B cell (primary cell): ENCODE measurements at regions not wholly inside any gene's neighbourhood (a gene's known extent, or its start where the extent isn't known, plus 50 kb on each side); places are given as distances from the start of the nearest gene placed in this dataset.

ENCODE experiments used
- ATAC-seq: fragments of 200-7000 bp; cut with Tn5 transposase; one replicate; pipeline ENCODE4 v1.10.0; 2021; ENCODE audit warnings: low read depth, mild to moderate bottlenecking, moderate number of reproducible peaks, moderate library complexity
- CTCF ChIA-PET: fragments of 350-600 bp; sonication (Branson Sonifier 250); formaldehyde crosslinking; loops from one replicate; lab custom pipeline; 2021; ENCODE audit warnings: antibody characterized with exemption, inconsistent platforms; lab: Charles Lee
- POLR2A ChIA-PET: fragments of 350-600 bp; sonication (Branson Sonifier 250); formaldehyde crosslinking; loops from one replicate; lab custom pipeline; 2021; ENCODE audit warnings: antibody characterized with exemption; lab: Charles Lee
- DNase-seq: peaks from one replicate; pipeline ENCODE4 v3.0.0; 2013
- H2AFZ ChIP-seq: 2 replicates; pipeline ENCODE4 v1.6.1; 2012; ENCODE audit warnings: mild to moderate bottlenecking, low read depth, low read length; ENCODE audit not compliant: insufficient read depth, poor library complexity, severe bottlenecking
- H3K27ac ChIP-seq, 2 donors: 1 replicate in 1 of 2; 2 replicates in 1 of 2; pipeline ENCODE4 v1.5.1; 2012 to 2013; ENCODE audit warnings: low read length in 2 of 2, mild to moderate bottlenecking in 2 of 2, moderate library complexity in 1 of 2
- H3K27me3 ChIP-seq, 4 experiments: fragments of 200-600 bp in 1 of 4; sonication (generic) in 1 of 4; replicated peaks in 1 of 4; 1 replicate in 2 of 4; 2 replicates in 2 of 4; pipeline versions ENCODE4 v1.6.1 to v1.7.0; 2013 to 2016; ENCODE audit warnings: low read length in 3 of 4, mild to moderate bottlenecking in 2 of 4, mixed read lengths in 1 of 4, moderate library complexity in 1 of 4; ENCODE audit not compliant: insufficient read depth in 4 of 4, control insufficient read depth in 3 of 4; ENCODE audit errors: control extremely low read depth in 1 of 4
- H3K36me3 ChIP-seq, 2 experiments: replicated peaks in 1 of 2; 1 replicate in 1 of 2; 2 replicates in 1 of 2; pipeline versions ENCODE4 v1.6.1 to v1.7.1; 2013; ENCODE audit warnings: low read length in 1 of 2; ENCODE audit not compliant: insufficient read depth in 2 of 2, control insufficient read depth in 1 of 2; ENCODE audit errors: control extremely low read depth in 1 of 2, extremely low read depth in 1 of 2
- H3K4me1 ChIP-seq, 2 donors: fragments of 200-600 bp in 1 of 2; sonication (generic) in 1 of 2; 1 replicate in 1 of 2; 2 replicates in 1 of 2; pipeline versions ENCODE4 v1.5.1 to v1.6.1; 2013 to 2017; ENCODE audit warnings: low read length in 2 of 2; ENCODE audit not compliant: control insufficient read depth in 2 of 2, insufficient read depth in 2 of 2
- H3K4me2 ChIP-seq: replicated peaks from 2 replicates; pipeline ENCODE3; 2012; ENCODE audit warnings: mild to moderate bottlenecking, low read depth, low read length; ENCODE audit not compliant: poor library complexity, severe bottlenecking
- H3K4me3 ChIP-seq, 5 experiments: fragments of 200-600 bp in 1 of 5; sonication (generic) in 1 of 5; 1 replicate in 3 of 5; 2 replicates in 2 of 5; pipeline versions ENCODE4 v1.5.1 to v1.7.0; 2011 to 2016; ENCODE audit warnings: low read length in 4 of 5, mild to moderate bottlenecking in 4 of 5, low read depth in 2 of 5, control low read depth in 1 of 5, moderate library complexity in 1 of 5; ENCODE audit not compliant: insufficient read depth in 1 of 5; ENCODE audit errors: control extremely low read depth in 1 of 5, extremely low read depth in 1 of 5
- H3K79me2 ChIP-seq: fragments of 200-600 bp; sonication (generic); one replicate; pipeline ENCODE4 v1.6.0; 2016; ENCODE audit warnings: low read length; ENCODE audit not compliant: control insufficient read depth, insufficient read depth
- H3K9ac ChIP-seq: fragments of 200-600 bp; sonication (generic); 2 replicates; pipeline ENCODE4 v1.6.1; 2017; ENCODE audit warnings: mild to moderate bottlenecking, low read length, moderate library complexity
- H3K9me3 ChIP-seq, 3 donors: one replicate each; pipeline versions ENCODE4 v1.6.1 to v1.7.1; 2013; ENCODE audit warnings: low read length in 2 of 3; ENCODE audit not compliant: control insufficient read depth in 2 of 3, insufficient read depth in 1 of 3; ENCODE audit errors: control extremely low read depth in 1 of 3
- H4K20me1 ChIP-seq: 2 replicates; pipeline ENCODE4 v1.6.0; 2012; ENCODE audit warnings: mild to moderate bottlenecking, low read length; ENCODE audit not compliant: insufficient read depth, control insufficient read depth, poor library complexity, severe bottlenecking
- H3K27ac Mint-ChIP-seq: one replicate; pipeline ENCODE4 v1.8.0; 2021; ENCODE audit warnings: mixed read lengths
- H3K27me3 Mint-ChIP-seq: one replicate; pipeline ENCODE4 v1.8.0; 2021; ENCODE audit warnings: mixed read lengths
- H3K4me1 Mint-ChIP-seq: one replicate; pipeline ENCODE4 v1.8.0; 2021; ENCODE audit warnings: mixed read lengths
- H3K4me3 Mint-ChIP-seq: one replicate; pipeline ENCODE4 v1.8.0; 2021; ENCODE audit warnings: mixed read lengths
- H3K9me3 Mint-ChIP-seq: one replicate; pipeline ENCODE4 v1.8.0; 2022; ENCODE audit warnings: mixed read lengths; ENCODE audit not compliant: insufficient read depth
- CTCF ChIP-seq: fragments of 200-600 bp; IDR thresholded peaks from one replicate; pipeline ENCODE4 v1.8.0; 2022; ENCODE audit warnings: antibody characterized with exemption, mild to moderate bottlenecking
- EZH2 ChIP-seq: IDR thresholded peaks from 2 replicates; pipeline ENCODE4 v1.6.1; 2012; ENCODE audit warnings: borderline replicate concordance, low read depth, mild to moderate bottlenecking, moderate library complexity, low read length; ENCODE audit not compliant: insufficient read depth, poor library complexity, severe bottlenecking
- WGBS: methylation state at CpG from one replicate; pipeline ENCODE4 v1.1.5; 2013; ENCODE audit warnings: missing lambda C conversion rate; ENCODE audit not compliant: insufficient coverage; 5-methylcytosine and 5-hydroxymethylcytosine counted together
- intact Hi-C: fragments of 100-400 bp; cut with micrococcal nuclease; formaldehyde crosslinking; loops from one replicate; pipeline ENCODE4 v1.10.0; 2022

GRCh38 chr6:91566467-91566866 lies 979.6 kb upstream of the MAP3K7 start:
- Histone ChIP-seq H3K4me3 (no peak overlapping the region), H3K9ac (no peak overlapping the region), H3K27ac (no peak overlapping the region), H2AFZ (no peak overlapping the region), H3K4me2 (no peak overlapping the region), H3K36me3 (no peaks in the 10 kb centered on the region), H3K27me3 (no peaks in the 10 kb centered on the region), H4K20me1 (no peaks in the 10 kb centered on the region), H3K4me1 (no peaks in the 10 kb centered on the region), H3K9me3 (peaks cover 0 to 5% (median 0%) of the 10 kb centered on the region in 3 donors), H3K79me2 (no peaks in the 10 kb centered on the region)
- peaks cover 2% of the 10 kb centered on the region for H3K9me3 Mint-ChIP-seq
- intact Hi-C loops, result no loop called here
- H3K27me3 Mint-ChIP-seq, result no peaks in the 10 kb centered on the region
- ChIA-PET POLR2A (no interaction called here), CTCF (no interaction called here)
- TF ChIP-seq EZH2, result no peak
- no peak for TF ChIP-seq CTCF
- H3K4me3 Mint-ChIP-seq, result no peak overlapping the region
- DNase-seq (no peak), ATAC-seq (no peak)
- no peak overlapping the region for H3K27ac Mint-ChIP-seq
- H3K4me1 Mint-ChIP-seq, result no peaks in the 10 kb centered on the region

DNA sequence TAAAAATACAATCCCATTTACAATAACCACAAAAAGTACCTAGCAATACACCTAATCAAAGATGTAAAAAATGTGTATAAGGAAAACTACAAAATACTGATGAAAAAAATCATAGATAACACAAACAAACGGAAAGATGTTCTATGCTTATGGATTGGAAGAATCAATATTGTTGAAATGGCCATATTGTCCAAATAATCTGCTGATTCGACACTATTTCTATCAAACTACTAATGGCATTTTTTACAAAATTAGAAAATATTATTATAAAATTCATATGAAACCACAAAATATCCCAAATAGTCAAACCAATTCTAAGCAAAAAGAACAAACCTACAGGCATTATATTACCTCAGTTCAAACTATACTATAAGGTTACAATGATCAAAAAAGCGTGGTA lies 978.3 kb upstream of the MAP3K7 start:
- POLR2A ChIA-PET, result no interaction called here

More for the DNA sequence above, 978.3 kb upstream of the MAP3K7 start:
- H3K36me3 ChIP-seq, result no peaks in the 10 kb centered on the region
- H3K27ac ChIP-seq, result no peak overlapping the region
- no peak overlapping the region for H3K4me2 ChIP-seq
- H3K27ac Mint-ChIP-seq, result no peak overlapping the region
- no peaks in the 10 kb centered on the region for H3K27me3 ChIP-seq
- peaks cover 0 to 10% (median 0%) of the 10 kb centered on the region in 3 donors for H3K9me3 ChIP-seq
- H4K20me1 ChIP-seq, result no peaks in the 10 kb centered on the region
- H3K4me3 ChIP-seq, result no peak overlapping the region
- no peaks in the 10 kb centered on the region for H3K27me3 Mint-ChIP-seq
- no peak overlapping the region for H2AFZ ChIP-seq
- H3K79me2 ChIP-seq, result no peaks in the 10 kb centered on the region
- H3K4me3 Mint-ChIP-seq, result no peak overlapping the region
- intact Hi-C loops, result no loop called here
- no CpG with 5 or more reads among the region's 3 CpGs for WGBS
- H3K4me1 ChIP-seq, result no peaks in the 10 kb centered on the region
- H3K9me3 Mint-ChIP-seq, result peaks cover 2% of the 10 kb centered on the region
- ATAC-seq (no peak), DNase-seq (no peak)
- no peaks in the 10 kb centered on the region for H3K4me1 Mint-ChIP-seq
- no peak for TF ChIP-seq EZH2
- no peak for TF ChIP-seq CTCF
- CTCF ChIA-PET, result no interaction called here
- H3K9ac ChIP-seq, result no peak overlapping the region
